Retinal pigment epithelial cell (primary cell): ENCODE measurements at regions not wholly inside any gene's neighbourhood (a gene's known extent, or its start where the extent isn't known, plus 50 kb on each side); places are given as distances from the start of the nearest gene placed in this dataset.
A peak's percentile ranks its signal among the peaks of the same experiment; 100 is the strongest.
"Not testable (repeated sequence)": the region's sequence is repeated elsewhere in the genome, so short reads cannot be mapped to it uniquely, and the experiment has no call there.

Experiments
- DNase-seq: peaks from one replicate; pipeline ENCODE4 v3.0.0-alpha.2; 2010; ENCODE audit warnings: low read depth
- H3K4me3 ChIP-seq: 2 replicates; pipeline ENCODE4 v1.5.1; 2011; ENCODE audit warnings: mild to moderate bottlenecking, low read length, control low read depth, moderate library complexity
- CTCF ChIP-seq: conservative IDR thresholded peaks from 2 replicates; pipeline ENCODE4 v1.5.1; 2011; ENCODE audit warnings: low read depth, low read length, control low read depth, inconsistent platforms

DNA sequence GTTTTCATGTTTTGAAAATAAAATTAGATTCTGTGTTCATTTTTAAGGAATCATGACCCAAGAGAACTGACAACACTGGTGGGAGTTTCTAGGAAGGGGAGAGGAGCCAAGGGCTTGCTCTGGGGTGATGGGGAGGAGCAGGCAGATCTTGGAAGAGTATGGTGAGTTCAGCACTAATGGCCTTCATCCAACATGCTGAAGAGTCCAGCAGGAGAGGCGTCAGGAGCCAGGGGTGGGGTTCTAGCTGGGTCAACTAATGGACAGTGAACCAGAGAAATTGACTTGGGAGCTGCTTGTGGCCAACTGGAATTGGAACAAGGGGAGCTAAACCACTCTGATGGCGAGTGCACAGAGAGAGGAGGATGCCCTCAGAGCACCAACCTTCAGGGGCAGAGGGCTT is 107.1 kb downstream of the MRPL14 start:
- DNase-seq: no peak
- TF ChIP-seq CTCF: no peak
- no peak overlapping the region for H3K4me3 ChIP-seq

- DNase-seq, H3K4me3 ChIP-seq: not testable (repeated sequence)
These were observed 109.9 kb downstream of the MRPL14 start for GRCh38 chr6:44017307-44017706.

DNA sequence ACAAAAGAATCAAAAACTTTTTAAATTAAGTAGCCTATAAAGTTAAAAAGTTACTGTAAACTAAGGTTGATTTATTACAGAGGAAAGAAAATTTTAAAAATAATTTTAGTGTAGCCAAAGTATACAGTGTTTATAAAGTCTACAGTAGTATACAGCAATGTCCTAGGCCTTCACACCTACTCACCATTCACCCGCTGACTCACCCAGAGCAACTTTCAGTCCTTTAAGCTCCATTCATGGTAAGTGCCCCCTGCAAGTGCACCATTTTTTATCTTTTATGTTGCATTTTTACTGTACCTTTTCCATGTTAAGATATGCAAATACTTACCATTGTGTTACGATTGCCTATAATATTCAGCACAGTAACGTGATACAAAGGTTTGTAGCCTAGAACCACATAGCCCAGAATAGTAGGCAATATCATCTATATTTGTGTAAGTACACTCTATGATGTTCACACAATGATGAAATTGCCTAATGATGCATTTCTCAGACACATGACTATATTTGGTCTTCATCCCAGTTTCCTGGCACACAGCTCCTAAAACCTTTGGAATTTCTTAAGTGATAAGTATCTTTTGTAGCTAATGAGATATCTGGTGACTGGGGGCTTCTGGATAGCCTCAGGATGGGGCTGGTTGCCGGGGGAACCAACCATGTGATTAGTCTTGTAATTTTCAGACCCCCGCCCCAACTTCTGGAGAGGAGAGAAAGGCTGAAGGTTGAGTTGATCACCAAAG is 111.0 kb downstream of the MRPL14 start:
- TF ChIP-seq CTCF: no peak
- DNase-seq: peak; percentile 84
- no peak overlapping the region for H3K4me3 ChIP-seq

DNA sequence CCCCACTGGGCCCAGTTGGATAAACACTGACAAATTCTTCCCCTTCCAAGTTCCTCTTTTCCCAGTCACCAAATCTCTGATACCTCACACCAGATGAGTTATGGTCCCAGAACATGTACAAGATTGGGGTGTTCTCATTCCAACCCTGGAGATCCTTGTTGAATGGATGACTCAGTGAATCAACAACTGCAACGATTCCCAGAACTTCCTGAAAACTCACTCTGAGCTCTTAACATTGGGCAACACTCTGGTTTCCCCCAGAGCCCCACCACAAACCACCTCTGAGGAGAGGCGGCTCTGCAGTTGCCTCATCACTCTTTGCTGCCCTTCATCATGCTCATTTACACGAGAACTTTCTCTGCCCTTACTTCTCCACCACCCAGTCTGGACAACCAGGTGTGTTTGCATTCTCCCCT is 115.2 kb downstream of the MRPL14 start:
- no peak overlapping the region for H3K4me3 ChIP-seq
- no peak for DNase-seq

GRCh38 chr6:44011350-44011920 is 115.8 kb downstream of the MRPL14 start:
- no peak for TF ChIP-seq CTCF
- no peak overlapping the region for H3K4me3 ChIP-seq

More for the DNA sequence above, 115.2 kb downstream of the MRPL14 start:
- no peak for TF ChIP-seq CTCF

GRCh38 chr6:44010411-44011349 is 116.6 kb downstream of the MRPL14 start:
- H3K4me3 ChIP-seq: no peak overlapping the region
- TF ChIP-seq CTCF: peak; percentile 14
- DNase-seq: no peak

More at GRCh38 chr6:44011350-44011920, 115.8 kb downstream of the MRPL14 start:
- no peak for DNase-seq
